ENCODE measurements at regions not wholly inside any gene's neighbourhood (a gene's known extent, or its start where the extent isn't known, plus 50 kb on each side); places are given as distances from the start of the nearest gene placed in this dataset.

- Mint-ChIP-seq H3K4me1 (ENCODE audit: insufficient read depth, unreplicated experiment) (no peaks in the 10 kb centered on the region), H3K4me3 (ENCODE audit: unreplicated experiment) (no peak overlapping the region), H3K27ac (ENCODE audit: low read depth, unreplicated experiment) (no peak overlapping the region), H3K9me3 (ENCODE audit: unreplicated experiment) (no peaks in the 10 kb centered on the region), H3K27me3 (ENCODE audit: insufficient read depth, unreplicated experiment) (peaks cover 77% of the 10 kb centered on the region), H3K36me3 (ENCODE audit: insufficient read depth, unreplicated experiment) (peaks cover 6% of the 10 kb centered on the region)
- TF ChIP-seq, protein P1, sequence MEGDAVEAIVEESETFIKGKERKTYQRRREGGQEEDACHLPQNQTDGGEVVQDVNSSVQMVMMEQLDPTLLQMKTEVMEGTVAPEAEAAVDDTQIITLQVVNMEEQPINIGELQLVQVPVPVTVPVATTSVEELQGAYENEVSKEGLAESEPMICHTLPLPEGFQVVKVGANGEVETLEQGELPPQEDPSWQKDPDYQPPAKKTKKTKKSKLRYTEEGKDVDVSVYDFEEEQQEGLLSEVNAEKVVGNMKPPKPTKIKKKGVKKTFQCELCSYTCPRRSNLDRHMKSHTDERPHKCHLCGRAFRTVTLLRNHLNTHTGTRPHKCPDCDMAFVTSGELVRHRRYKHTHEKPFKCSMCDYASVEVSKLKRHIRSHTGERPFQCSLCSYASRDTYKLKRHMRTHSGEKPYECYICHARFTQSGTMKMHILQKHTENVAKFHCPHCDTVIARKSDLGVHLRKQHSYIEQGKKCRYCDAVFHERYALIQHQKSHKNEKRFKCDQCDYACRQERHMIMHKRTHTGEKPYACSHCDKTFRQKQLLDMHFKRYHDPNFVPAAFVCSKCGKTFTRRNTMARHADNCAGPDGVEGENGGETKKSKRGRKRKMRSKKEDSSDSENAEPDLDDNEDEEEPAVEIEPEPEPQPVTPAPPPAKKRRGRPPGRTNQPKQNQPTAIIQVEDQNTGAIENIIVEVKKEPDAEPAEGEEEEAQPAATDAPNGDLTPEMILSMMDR (IDR thresholded peaks at IDR 0.05; ENCODE audit: unreplicated experiment): no peak
- BruUV-seq (replicated peaks): no TSS peak
- CTCF ChIA-PET: no interaction called here
- POLR2A ChIA-PET: no interaction called here
- intact Hi-C loops (cut with micrococcal nuclease): no loop called here
- no peak for DNase-seq (ENCODE audit: unreplicated experiment)
Observed at GRCh38 chr10:25786161-25786560, 147.9 kb upstream of the MYO3A start.

DNA sequence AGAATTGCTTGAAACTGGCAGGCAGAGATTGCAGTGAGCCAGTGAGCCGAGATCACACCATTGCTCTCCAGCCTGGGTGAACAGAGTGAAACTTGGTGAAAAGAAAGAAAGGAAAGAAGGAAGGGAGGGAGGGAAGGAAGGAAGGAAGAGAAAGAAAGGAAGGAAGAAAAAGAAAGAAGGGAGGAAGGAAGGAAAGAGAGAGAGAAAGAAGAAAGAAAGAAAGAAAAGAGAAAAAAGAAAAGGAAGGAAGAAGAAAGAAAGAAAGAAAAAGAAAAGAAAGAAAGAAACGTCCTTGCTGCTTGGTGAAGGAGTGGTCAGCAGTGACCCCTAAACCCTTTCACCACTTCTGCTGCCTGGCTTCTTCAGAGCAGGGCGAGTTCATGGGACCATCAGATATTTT, 147.1 kb upstream of the MYO3A start:
- CTCF ChIA-PET: no interaction called here
- no peak overlapping the region for H3K4me3 Mint-ChIP-seq (ENCODE audit: unreplicated experiment)
- H3K4me1 Mint-ChIP-seq (ENCODE audit: insufficient read depth, unreplicated experiment): no peaks in the 10 kb centered on the region
- H3K27ac Mint-ChIP-seq (ENCODE audit: low read depth, unreplicated experiment): no peak overlapping the region
- peaks cover 84% of the 10 kb centered on the region for H3K27me3 Mint-ChIP-seq (ENCODE audit: insufficient read depth, unreplicated experiment)
- POLR2A ChIA-PET: no interaction called here
- intact Hi-C loops (cut with micrococcal nuclease): no loop called here
- peaks cover 6% of the 10 kb centered on the region for H3K36me3 Mint-ChIP-seq (ENCODE audit: insufficient read depth, unreplicated experiment)
- TF ChIP-seq, protein P1 (IDR thresholded peaks at IDR 0.05; ENCODE audit: unreplicated experiment): no peak
- BruUV-seq (replicated peaks): no TSS peak
- DNase-seq (ENCODE audit: unreplicated experiment): no peak
- no peaks in the 10 kb centered on the region for H3K9me3 Mint-ChIP-seq (ENCODE audit: unreplicated experiment)

GRCh38 chr10:25797888-25798429, 136.1 kb upstream of the MYO3A start:
- no peak overlapping the region for H3K27ac Mint-ChIP-seq (ENCODE audit: low read depth, unreplicated experiment)
- BruUV-seq (replicated peaks): no TSS peak
- ChIA-PET POLR2A (no interaction called here), CTCF (no interaction called here)
- no peak for DNase-seq (ENCODE audit: unreplicated experiment)
- intact Hi-C loops (cut with micrococcal nuclease): no loop called here
- H3K9me3 Mint-ChIP-seq (ENCODE audit: unreplicated experiment): no peaks in the 10 kb centered on the region
- no peak overlapping the region for H3K4me3 Mint-ChIP-seq (ENCODE audit: unreplicated experiment)
- H3K27me3 Mint-ChIP-seq (ENCODE audit: insufficient read depth, unreplicated experiment): peaks cover 37% of the 10 kb centered on the region
- H3K36me3 Mint-ChIP-seq (ENCODE audit: insufficient read depth, unreplicated experiment): no peaks in the 10 kb centered on the region
- TF ChIP-seq, protein P1 (IDR thresholded peaks at IDR 0.05; ENCODE audit: unreplicated experiment): no peak
- no peaks in the 10 kb centered on the region for H3K4me1 Mint-ChIP-seq (ENCODE audit: insufficient read depth, unreplicated experiment)

GRCh38 chr10:25804505-25804904, 129.5 kb upstream of the MYO3A start:
- POLR2A ChIA-PET: no interaction called here
- no peak overlapping the region for H3K27ac Mint-ChIP-seq (ENCODE audit: low read depth, unreplicated experiment)
- H3K27me3 Mint-ChIP-seq (ENCODE audit: insufficient read depth, unreplicated experiment): peaks cover 69% of the 10 kb centered on the region
- H3K4me1 Mint-ChIP-seq (ENCODE audit: insufficient read depth, unreplicated experiment): no peaks in the 10 kb centered on the region
- DNase-seq (ENCODE audit: unreplicated experiment): no peak
- H3K9me3 Mint-ChIP-seq (ENCODE audit: unreplicated experiment): no peaks in the 10 kb centered on the region
- CTCF ChIA-PET: no interaction called here
- TF ChIP-seq, protein P1 (IDR thresholded peaks at IDR 0.05; ENCODE audit: unreplicated experiment): no peak
- intact Hi-C loops (cut with micrococcal nuclease): no loop called here
- no TSS peak for BruUV-seq (replicated peaks)
- H3K4me3 Mint-ChIP-seq (ENCODE audit: unreplicated experiment): no peak overlapping the region
- no peaks in the 10 kb centered on the region for H3K36me3 Mint-ChIP-seq (ENCODE audit: insufficient read depth, unreplicated experiment)
